Activated naive CD4-positive, alpha-beta T cell (primary cell): ENCODE measurements at regions not wholly inside any gene's neighbourhood (a gene's known extent, or its start where the extent isn't known, plus 50 kb on each side); places are given as distances from the start of the nearest gene placed in this dataset.

ENCODE experiments used
- DNase-seq, 4 experiments: peaks; one replicate each; lab custom pipeline; 2025; lab: John Stamatoyannopoulos, UW

- no peak for DNase-seq
Measured at GRCh38 chr1:244196571-244197285, 145.6 kb downstream of the ZBTB18 start.

- no peak for DNase-seq
Measured at GRCh38 chr1:244197851-244198375, 146.8 kb downstream of the ZBTB18 start.

- no peak for DNase-seq
Measured at GRCh38 chr1:244199902-244200301, 148.8 kb downstream of the ZBTB18 start.

- no peak for DNase-seq
Measured at GRCh38 chr1:244200596-244200995, 149.5 kb downstream of the ZBTB18 start.

- no peak for DNase-seq
Measured at GRCh38 chr1:244201750-244202149, 150.7 kb downstream of the ZBTB18 start.

- DNase-seq = no peak
Measured at GRCh38 chr1:244204004-244204403, 152.9 kb downstream of the ZBTB18 start.

GRCh38 chr1:244205171-244205570 lies 154.1 kb downstream of the ZBTB18 start:
- no peak for DNase-seq

GRCh38 chr1:244205906-244206305 lies 154.8 kb downstream of the ZBTB18 start:
- DNase-seq = no peak

GRCh38 chr1:244207042-244207934 lies 156.2 kb downstream of the ZBTB18 start:
- no peak for DNase-seq

GRCh38 chr1:244207935-244208244 lies 156.8 kb downstream of the ZBTB18 start:
- DNase-seq = no peak

GRCh38 chr1:244209955-244210354 lies 158.9 kb downstream of the ZBTB18 start:
- DNase-seq = no peak

GRCh38 chr1:244210884-244211558 lies 159.9 kb downstream of the ZBTB18 start:
- DNase-seq = no peak

GRCh38 chr1:244211559-244211944 lies 160.5 kb downstream of the ZBTB18 start:
- DNase-seq = no peak

- DNase-seq = no peak
Measured at GRCh38 chr1:244212219-244212618, 161.1 kb downstream of the ZBTB18 start.

GRCh38 chr1:244212797-244213475 lies 161.9 kb downstream of the ZBTB18 start:
- no peak for DNase-seq

GRCh38 chr1:244214009-244214967 lies 163.2 kb downstream of the ZBTB18 start:
- no peak for DNase-seq

GRCh38 chr1:244216836-244217235 lies 165.8 kb downstream of the ZBTB18 start:
- DNase-seq = no peak

- no peak for DNase-seq
Measured at GRCh38 chr1:244217711-244218110, 166.6 kb downstream of the ZBTB18 start.

- no peak for DNase-seq
Measured at GRCh38 chr1:244218220-244218619, 167.1 kb downstream of the ZBTB18 start.

- no peak for DNase-seq
Measured at GRCh38 chr1:244219149-244219548, 168.1 kb downstream of the ZBTB18 start.

GRCh38 chr1:244219802-244220201 lies 168.7 kb downstream of the ZBTB18 start:
- DNase-seq = no peak
